KMS-11 (cell line): ENCODE measurements at regions not wholly inside any gene's neighbourhood (a gene's known extent, or its start where the extent isn't known, plus 50 kb on each side); places are given as distances from the start of the nearest gene placed in this dataset.

Source experiments
- H2AFZ ChIP-seq: fragments of 200-600 bp; sonication (generic); 2 replicates; pipeline ENCODE4 v1.6.1; 2016; ENCODE audit warnings: antibody characterized with exemption, mixed run types, low read depth
- H3K27ac ChIP-seq: fragments of 200-600 bp; sonication (generic); 2 replicates; pipeline ENCODE4 v1.6.1; 2016; ENCODE audit warnings: mild to moderate bottlenecking, mixed run types
- H3K27me3 ChIP-seq: fragments of 200-600 bp; sonication (generic); 2 replicates; pipeline ENCODE4 v1.6.1; 2017; ENCODE audit warnings: mild to moderate bottlenecking, low read depth, mixed run types, moderate library complexity; ENCODE audit not compliant: insufficient read depth
- H3K36me3 ChIP-seq: fragments of 200-600 bp; sonication (generic); 2 replicates; pipeline ENCODE4 v1.6.1; 2017; ENCODE audit warnings: mild to moderate bottlenecking, mixed run types; ENCODE audit not compliant: insufficient read depth
- H3K4me1 ChIP-seq: fragments of 200-600 bp; sonication (generic); 2 replicates; pipeline ENCODE4 v1.6.1; 2016; ENCODE audit warnings: mild to moderate bottlenecking, low read depth, mixed run types; ENCODE audit not compliant: poor library complexity, severe bottlenecking
- H3K4me2 ChIP-seq: fragments of 200-600 bp; sonication (generic); 2 replicates; pipeline ENCODE4 v1.7.0; 2016; ENCODE audit warnings: mild to moderate bottlenecking, mixed run types
- H3K4me3 ChIP-seq: fragments of 200-600 bp; sonication (generic); IDR thresholded peaks from 2 replicates; pipeline ENCODE4 v1.6.1; 2017; ENCODE audit warnings: low read depth, low read length, mixed read lengths; ENCODE audit not compliant: insufficient read depth
- H3K79me2 ChIP-seq: fragments of 200-600 bp; sonication (generic); 2 replicates; pipeline ENCODE4 v1.6.1; 2016; ENCODE audit warnings: low read depth, mixed run types; ENCODE audit not compliant: insufficient read depth
- H3K9ac ChIP-seq: fragments of 200-600 bp; sonication (generic); 2 replicates; pipeline ENCODE4 v1.6.1; 2016; ENCODE audit warnings: mild to moderate bottlenecking, mixed run types
- H4K20me1 ChIP-seq: fragments of 200-600 bp; sonication (generic); 2 replicates; pipeline ENCODE4 v1.6.1; 2016; ENCODE audit warnings: mild to moderate bottlenecking, mixed run types; ENCODE audit not compliant: insufficient read depth
- CTCF ChIP-seq: fragments of 200-600 bp; sonication (generic); conservative IDR thresholded peaks from 2 replicates; pipeline ENCODE4 v1.6.1; 2017; ENCODE audit warnings: low read depth, mild to moderate bottlenecking, antibody characterized with exemption, low read length, moderate library complexity, mixed read lengths

GRCh38 chr15:52997123-52997522 is 207.0 kb upstream of the ONECUT1 start:
- Histone ChIP-seq H3K27me3 (no peaks in the 10 kb centered on the region), H3K79me2 (no peaks in the 10 kb centered on the region), H3K27ac (no peak overlapping the region), H4K20me1 (no peaks in the 10 kb centered on the region), H3K36me3 (no peaks in the 10 kb centered on the region), H3K4me2 (no peak overlapping the region), H3K4me3 (no peak overlapping the region), H3K4me1 (no peaks in the 10 kb centered on the region), H2AFZ (no peak overlapping the region), H3K9ac (no peak overlapping the region)
- no peak for TF ChIP-seq CTCF

GRCh38 chr15:52994290-52994689 is 204.2 kb upstream of the ONECUT1 start:
- Histone ChIP-seq H3K4me1 (no peaks in the 10 kb centered on the region), H2AFZ (no peak overlapping the region), H3K9ac (no peak overlapping the region), H4K20me1 (no peaks in the 10 kb centered on the region), H3K27ac (no peak overlapping the region), H3K27me3 (no peaks in the 10 kb centered on the region), H3K36me3 (no peaks in the 10 kb centered on the region), H3K4me2 (no peak overlapping the region), H3K4me3 (no peak overlapping the region), H3K79me2 (no peaks in the 10 kb centered on the region)
- TF ChIP-seq CTCF: no peak

GRCh38 chr15:52984507-52984906 is 194.4 kb upstream of the ONECUT1 start:
- TF ChIP-seq CTCF: no peak
- H3K36me3 ChIP-seq: no peaks in the 10 kb centered on the region
- no peaks in the 10 kb centered on the region for H3K79me2 ChIP-seq
- no peak overlapping the region for H2AFZ ChIP-seq
- no peaks in the 10 kb centered on the region for H3K4me1 ChIP-seq
- H3K27ac ChIP-seq: no peak overlapping the region
- no peak overlapping the region for H3K4me2 ChIP-seq
- H3K4me3 ChIP-seq: no peak overlapping the region
- H3K9ac ChIP-seq: no peak overlapping the region
- H3K27me3 ChIP-seq: no peaks in the 10 kb centered on the region
- H4K20me1 ChIP-seq: no peaks in the 10 kb centered on the region

- no peak overlapping the region for H2AFZ ChIP-seq
- no peak for TF ChIP-seq CTCF
Observed at GRCh38 chr15:52980446-52980845, 190.3 kb upstream of the ONECUT1 start.

More at GRCh38 chr15:52980446-52980845, 190.3 kb upstream of the ONECUT1 start:
- no peak overlapping the region for H3K9ac ChIP-seq
- H3K79me2 ChIP-seq: no peaks in the 10 kb centered on the region
- H3K4me2 ChIP-seq: no peak overlapping the region
- H3K36me3 ChIP-seq: no peaks in the 10 kb centered on the region
- H4K20me1 ChIP-seq: no peaks in the 10 kb centered on the region
- no peaks in the 10 kb centered on the region for H3K27me3 ChIP-seq
- H3K27ac ChIP-seq: no peak overlapping the region
- H3K4me1 ChIP-seq: no peaks in the 10 kb centered on the region
- H3K4me3 ChIP-seq: no peak overlapping the region
